ENCODE measurements at regions not wholly inside any gene's neighbourhood (a gene's known extent, or its start where the extent isn't known, plus 50 kb on each side); places are given as distances from the start of the nearest gene placed in this dataset.

GRCh38 chr4:136424052-136424451, 1108.2 kb downstream of the PCDH18 start:
- TF ChIP-seq CTCF (IDR thresholded peaks at IDR 0.05; ENCODE audit: insufficient read depth, low read length, severe bottlenecking): no peak
- Histone ChIP-seq H3K27me3 (ENCODE audit: control insufficient read depth, insufficient read depth, low read length) (no peaks in the 10 kb centered on the region), H3K4me3 (ENCODE audit: low read depth, low read length) (no peak overlapping the region), H3K36me3 (ENCODE audit: control insufficient read depth, insufficient read depth, low read length) (no peaks in the 10 kb centered on the region)
- no peak for FAIRE-seq
- no peak for DNase-seq (ENCODE audit: low read depth)

- Histone ChIP-seq H3K27me3 (ENCODE audit: control insufficient read depth, insufficient read depth, low read length) (no peaks in the 10 kb centered on the region), H3K36me3 (ENCODE audit: control insufficient read depth, insufficient read depth, low read length) (no peaks in the 10 kb centered on the region), H3K4me3 (ENCODE audit: low read depth, low read length) (no peak overlapping the region)
- no peak for FAIRE-seq
- TF ChIP-seq CTCF (IDR thresholded peaks at IDR 0.05; ENCODE audit: insufficient read depth, low read length, severe bottlenecking): no peak
- DNase-seq (ENCODE audit: low read depth): no peak
Measured at GRCh38 chr4:136414981-136415380, 1117.3 kb downstream of the PCDH18 start.

DNA sequence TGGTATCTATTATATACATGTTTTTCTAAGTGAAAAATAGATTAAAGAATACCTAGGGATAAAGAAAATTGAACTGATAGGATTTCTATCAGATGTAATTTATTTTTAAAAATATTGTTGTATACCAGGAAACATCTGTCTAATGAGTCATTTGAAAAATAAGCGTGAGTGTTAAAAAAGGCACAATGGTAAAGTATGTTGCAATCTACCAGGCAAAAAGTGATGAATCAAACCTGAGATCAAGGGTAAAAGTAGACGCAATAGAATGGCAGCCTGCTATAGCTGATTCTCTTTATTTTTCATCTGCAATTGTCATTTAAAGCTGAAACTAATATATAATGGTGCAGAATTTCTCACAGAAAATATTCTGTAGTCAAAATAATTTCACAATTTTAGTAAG, 1119.6 kb downstream of the PCDH18 start:
- H3K4me3 ChIP-seq (ENCODE audit: low read depth, low read length): no peak overlapping the region
- H3K36me3 ChIP-seq (ENCODE audit: control insufficient read depth, insufficient read depth, low read length): no peaks in the 10 kb centered on the region
- FAIRE-seq: no peak
- no peak for TF ChIP-seq CTCF (IDR thresholded peaks at IDR 0.05; ENCODE audit: insufficient read depth, low read length, severe bottlenecking)
- peak; percentile 69 for DNase-seq (ENCODE audit: low read depth)
- H3K27me3 ChIP-seq (ENCODE audit: control insufficient read depth, insufficient read depth, low read length): no peaks in the 10 kb centered on the region

DNA sequence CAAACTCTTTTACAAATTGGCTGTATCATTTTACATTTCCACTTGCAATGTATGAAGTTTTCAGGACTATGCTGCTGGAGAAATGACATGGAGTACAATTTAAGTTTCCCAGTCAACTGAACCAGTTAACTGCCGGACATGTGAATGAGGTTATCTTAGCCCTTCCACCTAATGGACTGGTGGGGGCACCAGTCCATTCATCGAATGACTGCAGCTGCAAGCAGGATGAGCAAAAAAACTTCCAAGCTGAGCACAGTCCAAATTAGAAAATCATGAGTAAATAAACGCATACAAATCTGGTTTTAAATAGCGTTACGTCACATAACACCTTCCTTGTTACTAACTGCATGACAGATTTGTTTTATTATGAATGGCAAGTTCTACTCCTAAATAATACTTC, 1131.5 kb downstream of the PCDH18 start:
- TF ChIP-seq CTCF (IDR thresholded peaks at IDR 0.05; ENCODE audit: insufficient read depth, low read length, severe bottlenecking): no peak
- no peak for FAIRE-seq
- no peaks in the 10 kb centered on the region for H3K36me3 ChIP-seq (ENCODE audit: control insufficient read depth, insufficient read depth, low read length)
- H3K4me3 ChIP-seq (ENCODE audit: low read depth, low read length): no peak overlapping the region
- no peak for DNase-seq (ENCODE audit: low read depth)
- no peaks in the 10 kb centered on the region for H3K27me3 ChIP-seq (ENCODE audit: control insufficient read depth, insufficient read depth, low read length)

- DNase-seq (ENCODE audit: low read depth): no peak
- no peak for TF ChIP-seq CTCF (IDR thresholded peaks at IDR 0.05; ENCODE audit: insufficient read depth, low read length, severe bottlenecking)
- FAIRE-seq: no peak
- Histone ChIP-seq H3K4me3 (ENCODE audit: low read depth, low read length) (no peak overlapping the region), H3K27me3 (ENCODE audit: control insufficient read depth, insufficient read depth, low read length) (no peaks in the 10 kb centered on the region), H3K36me3 (ENCODE audit: control insufficient read depth, insufficient read depth, low read length) (no peaks in the 10 kb centered on the region)
Measured at GRCh38 chr4:136395212-136395722, 1137.0 kb downstream of the PCDH18 start.

GRCh38 chr4:136392576-136392975, 1139.7 kb downstream of the PCDH18 start:
- DNase-seq (ENCODE audit: low read depth) (peak; percentile 2), FAIRE-seq (no peak)
- Histone ChIP-seq H3K36me3 (ENCODE audit: control insufficient read depth, insufficient read depth, low read length) (no peaks in the 10 kb centered on the region), H3K27me3 (ENCODE audit: control insufficient read depth, insufficient read depth, low read length) (no peaks in the 10 kb centered on the region), H3K4me3 (ENCODE audit: low read depth, low read length) (no peak overlapping the region)
- no peak for TF ChIP-seq CTCF (IDR thresholded peaks at IDR 0.05; ENCODE audit: insufficient read depth, low read length, severe bottlenecking)
